Adrenal gland (tissue), 9 donors: ENCODE measurements at regions not wholly inside any gene's neighbourhood (a gene's known extent, or its start where the extent isn't known, plus 50 kb on each side); places are given as distances from the start of the nearest gene placed in this dataset.

Experiments
- DNase-seq, 7 donors: peaks; one replicate each; pipeline ENCODE4 v3.0.0-alpha.2; 2019 to 2020
- H3K27ac ChIP-seq, 5 donors: fragments of 200-600 bp; sonication (generic) in 4 of 5; 1 replicate in 3 of 5; 2 replicates in 2 of 5; pipeline versions ENCODE4 v1.5.1 to v1.8.0; 2016 to 2020; ENCODE audit warnings: mild to moderate bottlenecking in 1 of 5
- H3K27me3 ChIP-seq: fragments of 200-600 bp; 2 replicates; pipeline ENCODE4 v1.8.0; 2021
- H3K36me3 ChIP-seq, 2 donors: fragments of 200-600 bp; replicated peaks in 1 of 2; 1 replicate in 1 of 2; 2 replicates in 1 of 2; pipeline versions ENCODE4 v1.5.1 to v1.8.0; 2018 to 2022
- H3K4me1 ChIP-seq, 2 donors: fragments of 200-600 bp; replicated peaks in 1 of 2; 1 replicate in 1 of 2; 2 replicates in 1 of 2; pipeline versions ENCODE4 v1.5.1 to v1.8.0; 2018 to 2021
- H3K4me3 ChIP-seq, 4 donors: fragments of 200-600 bp; sonication (generic) in 3 of 4; one replicate each; pipeline ENCODE4 v1.5.1; 2016 to 2018
- H3K9me3 ChIP-seq, 3 donors: fragments of 200-600 bp; sonication (generic) in 1 of 3; replicated peaks in 1 of 3; 1 replicate in 2 of 3; 2 replicates in 1 of 3; pipeline versions ENCODE4 v1.5.1 to v1.8.0; 2016 to 2021
- CTCF ChIP-seq, 6 experiments: fragments of 450-650 bp in 4 of 6; fragments of 200-600 bp in 2 of 6; sonication (generic) in 1 of 6; IDR thresholded peaks; 1 replicate in 5 of 6; 2 replicates in 1 of 6; pipeline versions ENCODE4 v1.5.1 to v1.8.0; 2016 to 2021; ENCODE audit warnings: antibody characterized with exemption in 6 of 6, mild to moderate bottlenecking in 2 of 6, moderate library complexity in 1 of 6
- POLR2A ChIP-seq, 2 donors: fragments of 450-650 bp; IDR thresholded peaks; one replicate each; pipeline ENCODE4 v1.6.1; 2017; ENCODE audit warnings: antibody characterized with exemption in 2 of 2, mild to moderate bottlenecking in 2 of 2, moderate library complexity in 1 of 2
- WGBS, 4 donors: extraction: QIAGEN DNeasy Blood & Tissue Kit in 2 of 4; methylation state at CpG; one replicate each; pipeline versions ENCODE4 v1.1.5 to v1.1.7; 2013 to 2017; 5-methylcytosine and 5-hydroxymethylcytosine counted together
- intact Hi-C, 2 donors: fragments of 100-400 bp; cut with DNase I; formaldehyde crosslinking; loops; one replicate each; pipeline versions ENCODE4 v1.14.1 to v1.15.0; 2022 to 2023
- donor health status: healthy with polysubstance abuse.
- donor health status: Bipolar disorder and iron deficiency.
- donor health status: DM: yes; HTN: yes; CAD: no.
- donor health status: DM: no; HTN: no; CAD: no.
- donor health status: DM: no; HTN: no; CAD: no.

GRCh38 chr2:61759718-61760117 is 94.1 kb downstream of the FAM161A start:
- H3K36me3 ChIP-seq, result no peaks in the 10 kb centered on the region
- H3K27me3 ChIP-seq, result no peaks in the 10 kb centered on the region
- no peak for DNase-seq
- WGBS, 4 donors, result 62 to 78% (median 74%) methylated on average over 2 of the region's 2 CpGs
- no peak for TF ChIP-seq CTCF (IDR thresholded peaks at IDR 0.05)
- intact Hi-C loops, result no loop called here
- no peak overlapping the region for H3K4me3 ChIP-seq
- H3K4me1 ChIP-seq, result peaks cover 0 to 6% of the 10 kb centered on the region in 2 donors
- H3K9me3 ChIP-seq, result no peaks in the 10 kb centered on the region
- H3K27ac ChIP-seq, result no peak overlapping the region

- no peak for DNase-seq
- TF ChIP-seq POLR2A (IDR thresholded peaks at IDR 0.05) (no peak), CTCF (IDR thresholded peaks at IDR 0.05) (no peak)
- Histone ChIP-seq H3K4me3 (no peak overlapping the region), H3K27me3 (no peaks in the 10 kb centered on the region), H3K4me1 (peaks cover 0 to 6% of the 10 kb centered on the region in 2 donors), H3K36me3 (no peaks in the 10 kb centered on the region), H3K9me3 (no peaks in the 10 kb centered on the region), H3K27ac (no peak overlapping the region)
- intact Hi-C loops, result no loop called here
- WGBS, 4 donors, result 79 to 82% (median 81%) methylated on average over 4 of the region's 4 CpGs
These were observed 94.9 kb downstream of the FAM161A start for GRCh38 chr2:61759005-61759404.

- Histone ChIP-seq H3K9me3 (no peaks in the 10 kb centered on the region), H3K27ac (no peak overlapping the region), H3K36me3 (no peaks in the 10 kb centered on the region), H3K27me3 (no peaks in the 10 kb centered on the region), H3K4me3 (no peak overlapping the region), H3K4me1 (peaks cover 0 to 3% of the 10 kb centered on the region in 2 donors)
- intact Hi-C loops, result no loop called here
- no peak for DNase-seq
- TF ChIP-seq POLR2A (IDR thresholded peaks at IDR 0.05) (no peak), CTCF (IDR thresholded peaks at IDR 0.05) (no peak)
These were observed 95.7 kb downstream of the FAM161A start for GRCh38 chr2:61758159-61758558.

- DNase-seq, result no peak
- no peak overlapping the region for H3K4me3 ChIP-seq
- peaks cover 0 to 9% of the 10 kb centered on the region in 2 donors for H3K4me1 ChIP-seq
- H3K9me3 ChIP-seq, result no peaks in the 10 kb centered on the region
- TF ChIP-seq POLR2A (IDR thresholded peaks at IDR 0.05) (no peak), CTCF (IDR thresholded peaks at IDR 0.05) (no peak)
- WGBS, 4 donors, result 41 to 85% (median 82%) methylated on average over 1 of the region's 1 CpG
- H3K36me3 ChIP-seq, result no peaks in the 10 kb centered on the region
- no peaks in the 10 kb centered on the region for H3K27me3 ChIP-seq
- H3K27ac ChIP-seq, result no peak overlapping the region
- intact Hi-C loops, result no loop called here
These were observed 100.3 kb downstream of the FAM161A start for GRCh38 chr2:61753512-61753911.
